ENCODE measurements at regions not wholly inside any gene's neighbourhood (a gene's known extent, or its start where the extent isn't known, plus 50 kb on each side); places are given as distances from the start of the nearest gene placed in this dataset.

DNA sequence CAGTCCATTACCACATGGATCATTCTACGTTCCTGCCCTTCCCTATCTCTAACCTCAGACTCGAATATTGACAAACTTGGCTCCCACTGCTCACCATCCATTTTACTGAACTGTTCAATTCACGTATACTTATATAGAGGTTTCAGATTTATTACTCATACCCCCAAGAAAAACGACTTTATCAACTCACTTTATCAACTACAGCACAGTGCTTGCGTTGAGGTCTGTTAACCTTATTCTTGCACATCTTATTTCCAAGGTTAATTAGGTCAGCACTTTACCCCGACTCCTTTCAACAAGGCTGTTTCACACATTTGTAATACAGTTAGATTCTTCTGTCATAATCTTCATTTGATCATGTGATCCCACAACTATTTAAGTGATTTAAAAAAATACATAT is 162.3 kb upstream of the AHR start:
- Histone ChIP-seq H3K4me3 (ENCODE audit: low read depth, low read length) (no peak overlapping the region), H3K27me3 (no peaks in the 10 kb centered on the region), H3K36me3 (no peaks in the 10 kb centered on the region), H3K9me3 (no peaks in the 10 kb centered on the region), H3K4me1 (no peaks in the 10 kb centered on the region)
- DNase-seq, result no peak
- TF ChIP-seq, protein P1, sequence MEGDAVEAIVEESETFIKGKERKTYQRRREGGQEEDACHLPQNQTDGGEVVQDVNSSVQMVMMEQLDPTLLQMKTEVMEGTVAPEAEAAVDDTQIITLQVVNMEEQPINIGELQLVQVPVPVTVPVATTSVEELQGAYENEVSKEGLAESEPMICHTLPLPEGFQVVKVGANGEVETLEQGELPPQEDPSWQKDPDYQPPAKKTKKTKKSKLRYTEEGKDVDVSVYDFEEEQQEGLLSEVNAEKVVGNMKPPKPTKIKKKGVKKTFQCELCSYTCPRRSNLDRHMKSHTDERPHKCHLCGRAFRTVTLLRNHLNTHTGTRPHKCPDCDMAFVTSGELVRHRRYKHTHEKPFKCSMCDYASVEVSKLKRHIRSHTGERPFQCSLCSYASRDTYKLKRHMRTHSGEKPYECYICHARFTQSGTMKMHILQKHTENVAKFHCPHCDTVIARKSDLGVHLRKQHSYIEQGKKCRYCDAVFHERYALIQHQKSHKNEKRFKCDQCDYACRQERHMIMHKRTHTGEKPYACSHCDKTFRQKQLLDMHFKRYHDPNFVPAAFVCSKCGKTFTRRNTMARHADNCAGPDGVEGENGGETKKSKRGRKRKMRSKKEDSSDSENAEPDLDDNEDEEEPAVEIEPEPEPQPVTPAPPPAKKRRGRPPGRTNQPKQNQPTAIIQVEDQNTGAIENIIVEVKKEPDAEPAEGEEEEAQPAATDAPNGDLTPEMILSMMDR (IDR thresholded peaks at IDR 0.05; ENCODE audit: low read depth, low read length), result no peak

DNA sequence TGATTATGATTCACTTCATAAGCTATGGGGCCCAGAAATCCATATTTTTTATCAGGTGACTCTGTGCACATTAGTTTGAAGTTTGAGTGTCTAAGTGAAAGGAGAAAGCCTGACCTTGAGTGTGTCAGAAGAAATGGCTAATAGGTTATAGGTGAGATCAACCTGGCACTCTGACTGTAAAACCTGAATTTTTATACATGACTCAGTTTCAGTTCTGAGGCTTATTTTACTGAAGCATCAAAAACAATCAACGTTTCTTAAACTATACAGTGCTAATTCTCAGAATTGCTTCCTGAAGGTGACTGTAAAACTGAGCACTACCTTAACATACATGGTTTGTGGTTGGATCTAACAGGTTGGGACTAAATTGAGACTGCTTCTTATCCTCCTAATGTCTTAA is 159.4 kb upstream of the AHR start:
- H3K36me3 ChIP-seq, result no peaks in the 10 kb centered on the region
- H3K27me3 ChIP-seq, result no peaks in the 10 kb centered on the region
- TF ChIP-seq, protein P1 (IDR thresholded peaks at IDR 0.05; ENCODE audit: low read depth, low read length), result no peak
- H3K9me3 ChIP-seq, result no peaks in the 10 kb centered on the region
- no peak overlapping the region for H3K4me3 ChIP-seq (ENCODE audit: low read depth, low read length)
- no peak for DNase-seq
- H3K4me1 ChIP-seq, result no peaks in the 10 kb centered on the region

GRCh38 chr7:17140406-17140805 is 158.0 kb upstream of the AHR start:
- no peak for DNase-seq
- no peaks in the 10 kb centered on the region for H3K4me1 ChIP-seq
- no peak overlapping the region for H3K4me3 ChIP-seq (ENCODE audit: low read depth, low read length)
- H3K27me3 ChIP-seq, result no peaks in the 10 kb centered on the region
- TF ChIP-seq, protein P1 (IDR thresholded peaks at IDR 0.05; ENCODE audit: low read depth, low read length), result no peak
- H3K9me3 ChIP-seq, result no peaks in the 10 kb centered on the region
- H3K36me3 ChIP-seq, result no peaks in the 10 kb centered on the region

- Histone ChIP-seq H3K4me3 (ENCODE audit: low read depth, low read length) (no peak overlapping the region), H3K4me1 (no peaks in the 10 kb centered on the region), H3K27me3 (no peaks in the 10 kb centered on the region), H3K36me3 (no peaks in the 10 kb centered on the region), H3K9me3 (no peaks in the 10 kb centered on the region)
- no peak for DNase-seq
- TF ChIP-seq, protein P1 (IDR thresholded peaks at IDR 0.05; ENCODE audit: low read depth, low read length), result no peak
Observed at GRCh38 chr7:17142831-17143541, 155.5 kb upstream of the AHR start.

- H3K27me3 ChIP-seq, result no peaks in the 10 kb centered on the region
- no peak for DNase-seq
- no peak overlapping the region for H3K4me3 ChIP-seq (ENCODE audit: low read depth, low read length)
- no peaks in the 10 kb centered on the region for H3K9me3 ChIP-seq
- TF ChIP-seq, protein P1 (IDR thresholded peaks at IDR 0.05; ENCODE audit: low read depth, low read length), result no peak
- no peaks in the 10 kb centered on the region for H3K4me1 ChIP-seq
- H3K36me3 ChIP-seq, result no peaks in the 10 kb centered on the region
Observed at GRCh38 chr7:17144322-17144721, 154.1 kb upstream of the AHR start.

DNA sequence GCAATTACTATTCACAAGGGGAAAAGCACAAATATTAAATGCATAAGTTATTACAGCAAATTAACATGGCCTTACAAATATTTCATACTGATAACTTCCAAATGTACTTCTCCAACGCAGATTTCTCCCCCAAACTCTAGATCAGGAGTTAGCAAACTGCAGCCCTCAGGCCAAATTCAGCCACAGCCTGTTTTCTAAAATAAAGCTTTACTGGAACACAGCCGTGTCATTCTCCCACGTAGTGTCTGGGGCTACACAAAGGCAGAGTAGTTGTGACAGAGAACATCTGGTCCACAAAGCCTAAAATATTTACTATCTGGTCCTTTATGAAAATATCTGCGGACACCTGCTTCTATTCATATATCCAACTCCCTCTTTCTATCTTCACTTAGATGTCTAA is 151.8 kb upstream of the AHR start:
- TF ChIP-seq, protein P1 (IDR thresholded peaks at IDR 0.05; ENCODE audit: low read depth, low read length), result no peak

More for the DNA sequence above, 151.8 kb upstream of the AHR start:
- no peak overlapping the region for H3K4me3 ChIP-seq (ENCODE audit: low read depth, low read length)
- H3K27me3 ChIP-seq, result no peaks in the 10 kb centered on the region
- H3K36me3 ChIP-seq, result no peaks in the 10 kb centered on the region
- no peaks in the 10 kb centered on the region for H3K9me3 ChIP-seq
- no peak for DNase-seq
- H3K4me1 ChIP-seq, result no peaks in the 10 kb centered on the region

All from BE2C (cell line).